HK-2 (cell line): ENCODE measurements at regions not wholly inside any gene's neighbourhood (a gene's known extent, or its start where the extent isn't known, plus 50 kb on each side); places are given as distances from the start of the nearest gene placed in this dataset.
"Not testable (repeated sequence)": the region's sequence is repeated elsewhere in the genome, so short reads cannot be mapped to it uniquely, and the experiment has no call there.

ENCODE experiments used
- DNase-seq: peaks from one replicate; pipeline ENCODE4 v3.0.0-alpha.2; 2018; ENCODE audit not compliant: unreplicated experiment

GRCh38 chr2:14827226-14828023 is 194.9 kb downstream of the LRATD1 start:
- DNase-seq = no peak

DNA sequence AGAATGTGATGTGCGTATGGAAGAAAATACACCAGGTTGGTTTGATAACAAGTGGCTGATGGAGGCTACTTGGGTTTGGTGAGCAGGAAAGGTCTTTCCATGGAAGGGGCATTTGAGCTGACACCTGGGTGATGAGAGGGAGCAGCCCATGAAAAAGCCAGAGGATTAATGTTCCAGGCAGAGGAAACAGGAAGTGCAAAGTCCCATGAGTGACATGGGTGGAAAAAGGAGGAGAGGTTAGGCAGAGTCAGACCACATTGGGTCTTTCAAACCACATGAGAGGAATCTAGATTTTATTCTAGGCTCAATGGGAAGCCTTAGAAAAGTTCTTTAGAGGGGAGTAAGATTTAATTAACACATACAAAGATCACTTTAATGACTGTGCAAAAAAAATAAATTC is 195.7 kb downstream of the LRATD1 start:
- DNase-seq = no peak

- no peak for DNase-seq
These were observed 196.5 kb downstream of the LRATD1 start for GRCh38 chr2:14828968-14829367.

- DNase-seq = no peak
These were observed 198.9 kb downstream of the LRATD1 start for GRCh38 chr2:14831458-14831857.

GRCh38 chr2:14843507-14844204 is 211.1 kb downstream of the LRATD1 start:
- DNase-seq = no peak

DNA sequence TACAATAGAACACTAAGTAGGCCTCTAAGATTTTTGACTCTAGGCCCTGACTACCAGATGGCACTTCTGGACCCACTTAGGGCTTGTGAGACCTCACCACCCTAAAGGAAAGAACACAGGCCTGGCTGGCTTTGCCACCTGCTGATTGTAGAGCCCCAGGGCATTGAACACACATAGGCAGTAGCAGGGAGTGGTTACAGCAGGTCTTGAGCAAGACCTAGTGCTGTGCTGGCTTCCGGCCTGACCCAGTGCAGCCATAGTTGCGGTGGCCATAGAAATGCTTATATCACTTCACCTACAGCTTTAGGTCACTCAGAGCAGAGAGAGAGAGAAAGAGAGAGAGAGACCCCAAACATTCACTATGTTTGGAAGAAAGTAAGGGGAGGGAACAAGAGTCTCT is 223.2 kb downstream of the LRATD1 start:
- DNase-seq = no peak

DNA sequence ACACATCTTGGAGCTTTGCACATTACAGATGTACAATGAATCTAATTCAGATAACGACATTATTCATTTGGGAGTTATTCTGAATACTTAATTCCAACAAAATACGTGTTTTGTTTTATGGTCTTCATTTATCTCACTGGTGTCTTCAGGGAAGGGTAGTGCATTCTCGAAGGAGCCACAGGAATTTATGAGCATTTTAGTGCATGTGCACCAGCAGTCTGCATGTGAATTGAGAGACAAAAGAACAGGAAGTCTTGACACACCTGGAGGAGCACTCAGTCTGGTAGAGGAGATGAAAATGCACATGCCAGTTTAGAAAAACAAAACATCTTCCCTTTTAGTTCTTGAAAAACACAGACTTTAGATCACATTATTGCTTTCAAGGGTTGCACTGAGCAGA is 228.7 kb downstream of the LRATD1 start:
- no peak for DNase-seq

DNA sequence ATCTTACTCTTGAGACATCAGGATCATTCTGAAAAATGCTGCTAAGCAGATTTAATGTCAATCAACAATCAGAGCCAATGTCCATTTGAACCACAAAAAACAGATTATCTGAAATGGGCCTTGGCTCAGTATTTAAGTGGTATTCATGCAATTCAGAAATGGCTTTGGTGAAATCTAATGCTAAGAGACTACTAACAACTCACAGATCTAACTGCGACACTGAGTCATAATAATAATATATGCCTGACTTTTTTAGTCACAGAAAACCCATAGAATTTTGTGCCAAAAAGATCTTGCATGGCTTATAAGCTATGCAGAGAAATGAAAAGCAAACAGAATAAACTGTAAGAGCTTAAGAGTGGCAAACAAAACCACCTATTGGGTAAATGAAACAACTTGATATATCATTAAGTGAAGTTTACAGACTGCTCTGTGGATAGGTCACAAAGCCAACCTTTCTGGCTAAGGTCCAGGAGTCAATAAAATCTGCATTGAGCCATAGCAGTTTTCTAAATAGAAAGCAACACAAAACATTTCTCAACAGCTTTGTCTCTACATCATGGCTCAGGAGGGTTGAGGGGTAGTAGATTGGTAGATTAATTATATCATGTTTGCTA is 234.3 kb downstream of the LRATD1 start:
- DNase-seq = no peak

- DNase-seq = no peak
These were observed 235.3 kb downstream of the LRATD1 start for GRCh38 chr2:14867853-14868252.

- no peak for DNase-seq
These were observed 240.3 kb downstream of the LRATD1 start for GRCh38 chr2:14872779-14873325.

DNA sequence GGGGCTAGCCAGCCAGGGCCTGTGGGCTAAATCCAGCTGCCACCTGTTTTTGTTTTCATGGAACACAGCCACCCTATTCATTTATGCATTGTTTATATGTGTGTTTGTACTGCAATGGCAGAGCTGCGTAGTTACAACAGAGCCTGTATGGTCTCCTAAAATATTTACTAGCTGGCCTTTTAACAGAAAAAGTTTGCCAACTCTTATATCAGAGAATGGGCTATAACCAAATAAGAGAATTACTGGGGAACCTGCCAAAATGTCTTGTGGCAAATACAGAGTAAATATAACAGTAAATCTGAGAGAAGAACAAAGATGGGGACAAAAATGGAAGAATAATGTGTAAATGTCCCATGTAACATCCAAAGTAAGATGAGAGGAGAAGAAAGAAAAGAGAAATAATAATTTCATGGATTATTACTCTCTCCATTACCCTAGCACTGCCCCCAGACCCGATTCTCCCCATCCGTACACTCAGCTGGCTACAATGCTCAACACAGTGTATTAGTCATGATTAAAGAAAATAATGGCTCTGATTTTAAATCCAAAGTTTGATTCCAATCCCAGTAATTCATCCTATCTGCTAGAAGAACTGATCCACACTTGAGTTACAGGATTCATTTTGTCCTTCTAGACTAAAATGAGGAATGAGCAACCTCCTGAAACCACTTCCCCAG is 249.3 kb downstream of the LRATD1 start:
- DNase-seq = no peak

GRCh38 chr2:14884651-14885050 is 252.1 kb downstream of the LRATD1 start:
- no peak for DNase-seq

- no peak for DNase-seq
These were observed 259.0 kb downstream of the LRATD1 start for GRCh38 chr2:14891546-14891945.

DNA sequence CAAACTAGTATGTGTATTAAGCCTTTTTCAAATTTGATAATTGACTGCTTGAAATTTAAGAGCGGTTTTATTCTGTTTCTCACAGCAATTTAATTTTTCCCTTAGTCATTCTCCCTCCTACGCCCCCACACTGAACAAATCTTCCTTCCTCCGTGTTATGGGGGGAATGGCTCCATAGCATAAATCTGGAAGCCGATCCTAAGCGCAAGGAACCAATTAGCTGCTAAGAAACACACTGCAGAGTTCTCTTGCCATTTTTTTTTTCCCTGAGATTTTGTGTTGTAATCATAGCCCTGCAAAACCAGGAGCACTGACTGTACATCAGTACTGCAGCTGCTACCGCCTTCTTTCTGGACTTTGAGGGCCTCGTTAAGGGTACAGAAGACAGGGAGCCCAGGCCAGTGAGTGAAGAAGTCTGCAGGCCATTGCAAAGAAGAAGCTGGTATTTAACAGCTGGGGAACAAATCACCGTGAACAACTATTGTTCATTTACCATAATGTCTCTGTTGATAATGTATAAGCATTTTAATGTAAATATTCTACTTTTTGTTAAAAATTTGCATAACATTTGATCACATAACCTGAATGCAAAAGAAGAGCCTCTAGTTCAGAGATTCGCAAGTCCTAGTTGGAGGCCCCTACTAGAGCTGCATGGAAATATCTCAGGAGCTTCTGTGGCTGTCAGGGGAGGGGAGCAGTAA is 264.0 kb downstream of the LRATD1 start:
- DNase-seq = no peak

GRCh38 chr2:14899621-14900414 is 267.3 kb downstream of the LRATD1 start:
- no peak for DNase-seq

DNA sequence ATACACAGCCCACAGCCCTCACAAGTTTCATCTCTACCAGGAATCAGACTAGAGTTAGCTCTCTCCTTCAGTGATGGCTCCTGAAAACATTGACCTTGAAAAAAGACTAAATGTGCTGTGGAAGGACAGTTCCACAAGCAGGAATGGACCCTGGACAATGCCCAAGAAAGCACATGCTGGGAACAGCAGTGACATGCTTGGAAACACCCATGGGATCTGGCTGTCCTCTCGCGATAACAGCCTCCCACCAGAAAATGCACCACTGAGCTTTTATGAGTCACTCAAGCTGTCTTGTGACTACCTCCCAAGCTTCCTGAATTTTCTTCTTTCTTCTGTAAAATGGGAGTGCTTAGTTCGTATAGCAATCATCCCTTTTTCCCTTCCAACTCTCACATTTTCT is 269.2 kb downstream of the LRATD1 start:
- no peak for DNase-seq

GRCh38 chr2:14902953-14903352 is 270.4 kb downstream of the LRATD1 start:
- DNase-seq = no peak

GRCh38 chr2:14903709-14904374 is 271.3 kb downstream of the LRATD1 start:
- DNase-seq = peak; percentile 63

DNA sequence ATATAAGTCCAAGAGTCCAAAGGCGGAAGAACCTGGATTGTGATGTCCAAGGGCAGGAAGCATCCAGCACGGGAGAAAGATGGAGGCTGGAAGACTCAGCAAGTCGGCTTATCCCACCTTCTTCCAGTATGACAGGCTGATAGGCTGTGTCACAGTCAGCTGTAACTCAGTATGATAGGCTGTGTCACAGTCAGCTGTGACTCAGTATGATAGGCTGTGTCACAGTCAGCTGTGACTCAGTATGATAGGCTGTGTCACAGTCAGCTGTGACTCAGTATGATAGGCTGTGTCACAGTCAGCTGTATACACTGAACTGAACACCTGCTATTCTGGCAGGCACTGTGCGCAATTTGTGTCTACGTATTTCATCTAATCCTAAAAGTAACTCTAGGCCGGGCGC is 271.9 kb downstream of the LRATD1 start:
- not testable (repeated sequence) for DNase-seq

DNA sequence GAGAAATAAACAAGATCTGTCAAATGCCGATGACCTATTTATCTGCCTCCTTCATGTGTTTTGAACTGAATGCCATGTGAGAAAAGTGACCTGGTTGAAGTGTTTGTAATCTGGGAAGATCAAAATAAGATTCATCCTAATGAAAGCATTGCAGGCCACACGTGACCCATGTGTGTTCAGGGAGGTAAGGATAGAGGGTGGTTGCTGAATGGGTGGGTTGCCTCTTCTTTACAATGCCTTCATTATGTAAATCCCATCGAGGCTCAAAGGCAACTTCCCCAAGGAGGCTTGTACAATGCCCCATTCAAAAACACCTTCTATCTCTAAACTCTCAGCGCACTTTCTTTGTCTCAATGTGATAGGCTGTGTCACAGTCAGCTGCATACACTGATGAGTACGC is 273.1 kb downstream of the LRATD1 start:
- DNase-seq = no peak
